HepG2 (cell line): ENCODE measurements at regions not wholly inside any gene's neighbourhood (a gene's known extent, or its start where the extent isn't known, plus 50 kb on each side); places are given as distances from the start of the nearest gene placed in this dataset.

Experiments
- DPF2 ChIP-seq: sonication (generic); formaldehyde crosslinking; IDR thresholded peaks from 2 replicates; pipeline ENCODE4 v1.4.0; 2020; ENCODE audit warnings: mild to moderate bottlenecking, low read depth, missing genetic modification reagents, borderline replicate concordance
- FOXM1 ChIP-seq: sonication (generic); formaldehyde crosslinking; IDR thresholded peaks from 2 replicates; pipeline ENCODE4 v1.5.0; 2020; ENCODE audit warnings: missing genetic modification reagents
- GABPA ChIP-seq, 2 experiments: IDR thresholded peaks; 2 replicates each; pipeline ENCODE4 v1.6.1; 2011 to 2016; ENCODE audit warnings: low read depth in 2 of 2, low read length in 1 of 2, missing biosample characterization in 1 of 2, missing genetic modification characterization in 1 of 2
- NCOA2 ChIP-seq: sonication (generic); formaldehyde crosslinking; IDR thresholded peaks from 2 replicates; pipeline ENCODE4 v1.8.0; 2022; ENCODE audit warnings: inconsistent platforms
- NR2C2 ChIP-seq: sonication (generic); formaldehyde crosslinking; IDR thresholded peaks from 2 replicates; pipeline ENCODE4 v1.4.0; 2020; ENCODE audit warnings: missing genetic modification reagents, mild to moderate bottlenecking, moderate library complexity, borderline replicate concordance
- TBP ChIP-seq: sonication (generic); formaldehyde crosslinking; IDR thresholded peaks from 2 replicates; pipeline ENCODE4 v1.5.0; 2020; ENCODE audit warnings: missing genetic modification reagents
- TF ChIP-seq, protein P1 (sequence below): sonication (generic); formaldehyde crosslinking; IDR thresholded peaks from 2 replicates; pipeline ENCODE4 v1.9.0; 2021; ENCODE audit warnings: missing genetic modification reagents, borderline replicate concordance
- TF ChIP-seq, protein P2 (sequence below): sonication (generic); formaldehyde crosslinking; IDR thresholded peaks from 2 replicates; pipeline ENCODE4 v1.5.0; 2020; ENCODE audit warnings: mild to moderate bottlenecking, missing genetic modification reagents, moderate library complexity

DNA sequence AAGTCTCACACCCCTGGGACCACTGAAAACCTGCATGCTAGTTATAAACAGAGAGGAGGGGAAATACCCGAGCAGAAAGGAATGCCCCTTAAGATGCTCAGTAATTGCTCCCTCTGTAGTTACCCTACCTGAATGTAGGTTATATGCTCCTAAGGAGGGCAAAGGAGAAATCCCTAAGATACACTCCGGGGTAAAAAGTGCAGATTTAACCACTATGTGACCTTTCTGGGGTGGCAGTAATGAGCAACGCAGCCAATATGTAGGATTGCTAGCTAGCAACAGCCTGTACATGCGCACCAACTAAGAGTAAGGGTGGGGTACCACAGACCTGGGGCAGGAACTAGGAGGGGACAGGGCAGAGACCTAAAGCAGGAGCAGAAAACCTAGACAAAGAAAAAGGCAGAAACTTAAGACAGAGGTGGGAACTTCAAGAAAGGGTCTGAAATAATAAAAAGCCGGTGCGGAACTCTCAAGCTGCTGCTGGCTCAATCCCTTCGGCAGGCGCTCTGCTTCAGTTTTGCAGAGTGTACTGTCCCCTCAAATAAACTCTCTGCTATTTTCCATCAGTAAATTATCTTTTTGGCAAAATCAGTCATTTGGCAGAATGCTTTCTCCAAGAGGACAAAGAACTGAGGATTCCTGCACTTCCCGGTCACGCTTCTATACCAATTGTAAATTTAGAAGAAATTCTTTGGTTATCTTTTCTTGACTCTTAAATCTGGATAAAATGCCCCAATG is 823.8 kb downstream of the CDH11 start:
- TF ChIP-seq FOXM1: no peak
- TF ChIP-seq DPF2 (CRISPR knock-in tag): no peak
- TF ChIP-seq, protein P1, sequence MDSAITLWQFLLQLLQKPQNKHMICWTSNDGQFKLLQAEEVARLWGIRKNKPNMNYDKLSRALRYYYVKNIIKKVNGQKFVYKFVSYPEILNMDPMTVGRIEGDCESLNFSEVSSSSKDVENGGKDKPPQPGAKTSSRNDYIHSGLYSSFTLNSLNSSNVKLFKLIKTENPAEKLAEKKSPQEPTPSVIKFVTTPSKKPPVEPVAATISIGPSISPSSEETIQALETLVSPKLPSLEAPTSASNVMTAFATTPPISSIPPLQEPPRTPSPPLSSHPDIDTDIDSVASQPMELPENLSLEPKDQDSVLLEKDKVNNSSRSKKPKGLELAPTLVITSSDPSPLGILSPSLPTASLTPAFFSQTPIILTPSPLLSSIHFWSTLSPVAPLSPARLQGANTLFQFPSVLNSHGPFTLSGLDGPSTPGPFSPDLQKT: no peak
- TF ChIP-seq NR2C2 (CRISPR knock-in tag): no peak
- TF ChIP-seq, protein P2, sequence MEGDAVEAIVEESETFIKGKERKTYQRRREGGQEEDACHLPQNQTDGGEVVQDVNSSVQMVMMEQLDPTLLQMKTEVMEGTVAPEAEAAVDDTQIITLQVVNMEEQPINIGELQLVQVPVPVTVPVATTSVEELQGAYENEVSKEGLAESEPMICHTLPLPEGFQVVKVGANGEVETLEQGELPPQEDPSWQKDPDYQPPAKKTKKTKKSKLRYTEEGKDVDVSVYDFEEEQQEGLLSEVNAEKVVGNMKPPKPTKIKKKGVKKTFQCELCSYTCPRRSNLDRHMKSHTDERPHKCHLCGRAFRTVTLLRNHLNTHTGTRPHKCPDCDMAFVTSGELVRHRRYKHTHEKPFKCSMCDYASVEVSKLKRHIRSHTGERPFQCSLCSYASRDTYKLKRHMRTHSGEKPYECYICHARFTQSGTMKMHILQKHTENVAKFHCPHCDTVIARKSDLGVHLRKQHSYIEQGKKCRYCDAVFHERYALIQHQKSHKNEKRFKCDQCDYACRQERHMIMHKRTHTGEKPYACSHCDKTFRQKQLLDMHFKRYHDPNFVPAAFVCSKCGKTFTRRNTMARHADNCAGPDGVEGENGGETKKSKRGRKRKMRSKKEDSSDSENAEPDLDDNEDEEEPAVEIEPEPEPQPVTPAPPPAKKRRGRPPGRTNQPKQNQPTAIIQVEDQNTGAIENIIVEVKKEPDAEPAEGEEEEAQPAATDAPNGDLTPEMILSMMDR (CRISPR knock-in tag): no peak
- TF ChIP-seq NCOA2 (CRISPR knock-in tag): no peak
- TF ChIP-seq TBP: no peak
- no peak for TF ChIP-seq GABPA (IDR thresholded peaks at IDR 0.05; ENCODE audit: low read depth, low read length)
- TF ChIP-seq GABPA (CRISPR knock-in tag; IDR thresholded peaks at IDR 0.05; ENCODE audit: low read depth): no peak
